ENCODE measurements at regions not wholly inside any gene's neighbourhood (a gene's known extent, or its start where the extent isn't known, plus 50 kb on each side); places are given as distances from the start of the nearest gene placed in this dataset.

DNA sequence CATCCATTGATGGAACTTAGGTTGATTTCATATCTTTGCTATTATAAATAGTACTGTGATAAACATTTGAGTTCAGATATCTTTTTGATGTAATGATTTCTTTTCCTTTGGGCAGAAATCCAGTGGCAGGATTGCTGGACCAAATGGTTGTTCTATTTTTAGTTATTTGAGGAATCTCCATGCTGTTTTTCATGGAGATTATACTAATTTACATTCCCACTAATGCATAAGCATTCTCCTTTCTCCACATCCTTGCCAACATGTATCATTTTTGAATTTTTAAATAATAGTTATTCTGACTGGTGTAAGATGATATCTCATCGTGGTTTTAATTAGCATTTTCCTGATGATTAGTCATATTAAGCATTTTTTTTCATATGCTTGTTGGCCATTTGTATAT is 144.0 kb upstream of the SUCLG2 start:
- ATAC-seq (ENCODE audit: low FRiP score) = no peak
- no peaks in the 10 kb centered on the region for H3K36me3 ChIP-seq (ENCODE audit: control insufficient read depth in 1 of 2, insufficient read depth in 2 of 2, low read length in 1 of 2)
- WGBS, 2 donors = 30 to 40% methylated on average over 1 of the region's 1 CpG

DNA sequence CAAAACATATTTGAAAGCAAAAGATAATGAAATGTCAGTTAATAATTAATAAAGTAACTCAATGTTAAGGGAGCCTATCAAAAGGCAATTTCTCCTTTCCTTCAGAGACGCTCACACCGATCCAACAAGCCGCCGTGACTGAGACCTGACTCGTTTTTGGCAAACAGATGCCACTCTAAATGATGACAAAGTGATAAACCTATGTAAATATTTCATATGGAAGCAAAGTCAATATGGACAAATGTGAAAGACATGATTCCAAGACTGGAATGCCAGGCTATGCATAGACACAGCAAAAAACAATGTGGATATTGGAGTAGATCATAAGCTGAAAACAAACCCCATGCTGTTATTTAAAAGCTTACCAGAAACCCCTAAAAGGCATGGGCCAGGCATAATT is 137.2 kb upstream of the SUCLG2 start:
- Histone ChIP-seq H3K27ac (ENCODE audit: low read depth in 1 of 2, low read length in 2 of 2) (no peak overlapping the region), H3K36me3 (ENCODE audit: control insufficient read depth in 1 of 2, insufficient read depth in 2 of 2, low read length in 1 of 2) (no peaks in the 10 kb centered on the region), H3K9me3 (ENCODE audit: control insufficient read depth, low read length) (peaks cover 1% of the 10 kb centered on the region), H3K27me3 (ENCODE audit: control insufficient read depth in 1 of 2, insufficient read depth in 2 of 2, low read length in 1 of 2) (no peaks in the 10 kb centered on the region), H3K4me1 (ENCODE audit: control insufficient read depth in 1 of 2, insufficient read depth in 2 of 2, low read length in 2 of 2) (no peaks in the 10 kb centered on the region), H3K4me3 (ENCODE audit: low read length in 2 of 2) (no peak overlapping the region)
- WGBS, 2 donors = 79 to 82% methylated on average over 5 of the region's 5 CpGs
- ATAC-seq (ENCODE audit: low FRiP score) = no peak
- intact Hi-C loops (cut with DNase I) = no loop called here
- DNase-seq = no peak

More for the DNA sequence above, 144.0 kb upstream of the SUCLG2 start:
- H3K27me3 ChIP-seq (ENCODE audit: control insufficient read depth in 1 of 2, insufficient read depth in 2 of 2, low read length in 1 of 2) = no peaks in the 10 kb centered on the region
- no peak overlapping the region for H3K4me3 ChIP-seq (ENCODE audit: low read length in 2 of 2)
- no peak for DNase-seq
- peaks cover 1% of the 10 kb centered on the region for H3K9me3 ChIP-seq (ENCODE audit: control insufficient read depth, low read length)
- no peak overlapping the region for H3K27ac ChIP-seq (ENCODE audit: low read depth in 1 of 2, low read length in 2 of 2)
- H3K4me1 ChIP-seq (ENCODE audit: control insufficient read depth in 1 of 2, insufficient read depth in 2 of 2, low read length in 2 of 2) = no peaks in the 10 kb centered on the region
- intact Hi-C loops (cut with DNase I) = no loop called here

GRCh38 chr3:67790043-67790442 is 135.6 kb upstream of the SUCLG2 start:
- H3K27ac ChIP-seq (ENCODE audit: low read depth in 1 of 2, low read length in 2 of 2) = no peak overlapping the region
- no peaks in the 10 kb centered on the region for H3K36me3 ChIP-seq (ENCODE audit: control insufficient read depth in 1 of 2, insufficient read depth in 2 of 2, low read length in 1 of 2)
- peaks cover 1% of the 10 kb centered on the region for H3K9me3 ChIP-seq (ENCODE audit: control insufficient read depth, low read length)
- no peaks in the 10 kb centered on the region for H3K4me1 ChIP-seq (ENCODE audit: control insufficient read depth in 1 of 2, insufficient read depth in 2 of 2, low read length in 2 of 2)
- no peak for DNase-seq
- intact Hi-C loops (cut with DNase I) = no loop called here
- WGBS, 2 donors = 50 to 53% methylated on average over 2 of the region's 2 CpGs
- H3K27me3 ChIP-seq (ENCODE audit: control insufficient read depth in 1 of 2, insufficient read depth in 2 of 2, low read length in 1 of 2) = no peaks in the 10 kb centered on the region
- no peak overlapping the region for H3K4me3 ChIP-seq (ENCODE audit: low read length in 2 of 2)
- ATAC-seq (ENCODE audit: low FRiP score) = no peak

DNA sequence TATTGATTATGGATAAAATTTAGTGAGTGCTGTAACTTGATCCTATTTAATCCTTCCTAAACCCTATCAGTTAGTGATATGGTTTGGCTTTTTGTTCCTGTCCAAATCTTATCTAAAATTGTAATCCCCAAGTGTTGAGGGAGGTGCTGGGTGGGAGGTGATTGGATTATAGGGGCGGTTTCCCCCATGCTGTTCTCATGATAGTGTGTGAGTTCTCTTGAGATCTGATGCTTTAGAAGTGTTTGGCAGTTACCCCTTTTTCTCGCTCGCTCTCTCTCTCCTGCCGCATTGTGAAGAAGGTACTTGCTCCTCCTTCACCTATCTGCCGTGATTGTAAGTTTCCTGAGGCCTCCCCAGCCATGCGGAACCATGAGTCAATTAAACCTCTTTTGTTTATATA is 134.0 kb upstream of the SUCLG2 start:
- Histone ChIP-seq H3K4me3 (ENCODE audit: low read length in 2 of 2) (no peak overlapping the region), H3K27ac (ENCODE audit: low read depth in 1 of 2, low read length in 2 of 2) (no peak overlapping the region), H3K27me3 (ENCODE audit: control insufficient read depth in 1 of 2, insufficient read depth in 2 of 2, low read length in 1 of 2) (no peaks in the 10 kb centered on the region), H3K9me3 (ENCODE audit: control insufficient read depth, low read length) (peaks cover 1% of the 10 kb centered on the region), H3K4me1 (ENCODE audit: control insufficient read depth in 1 of 2, insufficient read depth in 2 of 2, low read length in 2 of 2) (no peaks in the 10 kb centered on the region), H3K36me3 (ENCODE audit: control insufficient read depth in 1 of 2, insufficient read depth in 2 of 2, low read length in 1 of 2) (no peaks in the 10 kb centered on the region)
- ATAC-seq (ENCODE audit: low FRiP score) = no peak
- 93% methylated on average over 6 of the region's 6 CpGs for WGBS, 2 donors
- intact Hi-C loops (cut with DNase I) = no loop called here
- no peak for DNase-seq

GRCh38 chr3:67783281-67784250 is 129.2 kb upstream of the SUCLG2 start:
- H3K27me3 ChIP-seq (ENCODE audit: control insufficient read depth in 1 of 2, insufficient read depth in 2 of 2, low read length in 1 of 2) = no peaks in the 10 kb centered on the region
- no peak overlapping the region for H3K27ac ChIP-seq (ENCODE audit: low read depth in 1 of 2, low read length in 2 of 2)
- H3K36me3 ChIP-seq (ENCODE audit: control insufficient read depth in 1 of 2, insufficient read depth in 2 of 2, low read length in 1 of 2) = no peaks in the 10 kb centered on the region
- DNase-seq (no peak), ATAC-seq (ENCODE audit: low FRiP score) (no peak)
- no peak overlapping the region for H3K4me3 ChIP-seq (ENCODE audit: low read length in 2 of 2)
- H3K4me1 ChIP-seq (ENCODE audit: control insufficient read depth in 1 of 2, insufficient read depth in 2 of 2, low read length in 2 of 2) = no peaks in the 10 kb centered on the region
- H3K9me3 ChIP-seq (ENCODE audit: control insufficient read depth, low read length) = no peaks in the 10 kb centered on the region
- intact Hi-C loops (cut with DNase I) = no loop called here
- 53% methylated on average over 3 of the region's 3 CpGs for WGBS, 2 donors

GRCh38 chr3:67781871-67782270 is 127.5 kb upstream of the SUCLG2 start:
- ATAC-seq (ENCODE audit: low FRiP score) (no peak), DNase-seq (no peak)
- H3K4me3 ChIP-seq (ENCODE audit: low read length in 2 of 2) = no peak overlapping the region
- no peaks in the 10 kb centered on the region for H3K4me1 ChIP-seq (ENCODE audit: control insufficient read depth in 1 of 2, insufficient read depth in 2 of 2, low read length in 2 of 2)
- no peaks in the 10 kb centered on the region for H3K36me3 ChIP-seq (ENCODE audit: control insufficient read depth in 1 of 2, insufficient read depth in 2 of 2, low read length in 1 of 2)
- no peaks in the 10 kb centered on the region for H3K9me3 ChIP-seq (ENCODE audit: control insufficient read depth, low read length)
- H3K27me3 ChIP-seq (ENCODE audit: control insufficient read depth in 1 of 2, insufficient read depth in 2 of 2, low read length in 1 of 2) = no peaks in the 10 kb centered on the region
- H3K27ac ChIP-seq (ENCODE audit: low read depth in 1 of 2, low read length in 2 of 2) = no peak overlapping the region
- WGBS, 2 donors = 80 to 96% methylated on average over 7 of the region's 7 CpGs
- intact Hi-C loops (cut with DNase I) = no loop called here

GRCh38 chr3:67781218-67781617 is 126.8 kb upstream of the SUCLG2 start:
- H3K36me3 ChIP-seq (ENCODE audit: control insufficient read depth in 1 of 2, insufficient read depth in 2 of 2, low read length in 1 of 2) = no peaks in the 10 kb centered on the region
- 93 to 95% methylated on average over 11 of the region's 11 CpGs for WGBS, 2 donors
- no peak for ATAC-seq (ENCODE audit: low FRiP score)
- H3K4me1 ChIP-seq (ENCODE audit: control insufficient read depth in 1 of 2, insufficient read depth in 2 of 2, low read length in 2 of 2) = no peaks in the 10 kb centered on the region
- no peak for DNase-seq
- no peak overlapping the region for H3K4me3 ChIP-seq (ENCODE audit: low read length in 2 of 2)
- no peak overlapping the region for H3K27ac ChIP-seq (ENCODE audit: low read depth in 1 of 2, low read length in 2 of 2)
- H3K27me3 ChIP-seq (ENCODE audit: control insufficient read depth in 1 of 2, insufficient read depth in 2 of 2, low read length in 1 of 2) = no peaks in the 10 kb centered on the region
- intact Hi-C loops (cut with DNase I) = no loop called here
- H3K9me3 ChIP-seq (ENCODE audit: control insufficient read depth, low read length) = no peaks in the 10 kb centered on the region

DNA sequence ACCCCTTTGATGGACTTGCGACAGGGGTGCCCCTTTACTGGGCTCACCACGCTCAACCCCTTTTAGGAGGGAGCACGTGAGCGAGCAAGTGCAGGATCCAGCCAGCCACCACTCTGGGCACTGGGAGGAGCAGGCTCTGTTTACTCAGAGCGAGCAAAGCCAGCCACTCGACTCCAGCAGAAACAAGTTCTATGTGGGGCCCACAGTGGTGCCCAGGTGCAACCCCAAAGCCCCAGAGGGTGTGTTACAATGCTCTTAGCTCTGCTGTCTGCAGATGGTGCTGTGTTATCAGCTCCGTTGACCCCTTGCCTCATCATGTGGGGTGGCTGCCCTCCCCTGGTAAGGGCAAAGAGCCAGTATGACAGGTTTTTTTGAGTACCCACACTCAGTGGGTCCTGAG is 120.3 kb upstream of the SUCLG2 start:
- WGBS, 2 donors = 81 to 83% methylated on average over 7 of the region's 7 CpGs

DNA sequence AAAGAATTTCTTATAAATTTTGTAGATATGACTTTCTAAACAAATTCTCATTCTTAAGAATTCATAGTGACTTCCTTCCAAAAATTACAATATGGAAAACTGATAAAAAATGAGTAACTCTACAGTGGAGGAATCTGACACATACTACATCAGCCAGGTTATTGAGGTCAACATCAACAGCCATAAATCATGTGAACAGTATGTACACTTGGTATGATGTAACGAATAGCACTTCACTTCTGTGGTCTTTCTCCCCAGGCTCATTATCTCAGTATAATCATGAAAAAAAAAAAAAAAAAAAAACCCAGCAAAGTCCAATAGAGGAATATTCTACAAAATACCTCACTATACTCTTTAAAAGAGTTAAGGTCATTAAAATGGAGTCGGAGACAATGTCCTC is 111.2 kb upstream of the SUCLG2 start:
- Histone ChIP-seq H3K4me1 (ENCODE audit: control insufficient read depth in 1 of 2, insufficient read depth in 2 of 2, low read length in 2 of 2) (no peaks in the 10 kb centered on the region), H3K4me3 (ENCODE audit: low read length in 2 of 2) (no peak overlapping the region), H3K27ac (ENCODE audit: low read depth in 1 of 2, low read length in 2 of 2) (no peak overlapping the region), H3K27me3 (ENCODE audit: control insufficient read depth in 1 of 2, insufficient read depth in 2 of 2, low read length in 1 of 2) (no peaks in the 10 kb centered on the region), H3K9me3 (ENCODE audit: control insufficient read depth, low read length) (no peaks in the 10 kb centered on the region), H3K36me3 (ENCODE audit: control insufficient read depth in 1 of 2, insufficient read depth in 2 of 2, low read length in 1 of 2) (no peaks in the 10 kb centered on the region)
- ATAC-seq (ENCODE audit: low FRiP score) = no peak
- 32 to 53% methylated on average over 2 of the region's 2 CpGs for WGBS, 2 donors
- DNase-seq = no peak
- intact Hi-C loops (cut with DNase I) = no loop called here

More for the DNA sequence above, 120.3 kb upstream of the SUCLG2 start:
- DNase-seq (no peak), ATAC-seq (ENCODE audit: low FRiP score) (no peak)
- H3K27me3 ChIP-seq (ENCODE audit: control insufficient read depth in 1 of 2, insufficient read depth in 2 of 2, low read length in 1 of 2) = no peaks in the 10 kb centered on the region
- H3K4me1 ChIP-seq (ENCODE audit: control insufficient read depth in 1 of 2, insufficient read depth in 2 of 2, low read length in 2 of 2) = no peaks in the 10 kb centered on the region
- H3K36me3 ChIP-seq (ENCODE audit: control insufficient read depth in 1 of 2, insufficient read depth in 2 of 2, low read length in 1 of 2) = no peaks in the 10 kb centered on the region
- intact Hi-C loops (cut with DNase I) = no loop called here
- no peaks in the 10 kb centered on the region for H3K9me3 ChIP-seq (ENCODE audit: control insufficient read depth, low read length)
- H3K27ac ChIP-seq (ENCODE audit: low read depth in 1 of 2, low read length in 2 of 2) = no peak overlapping the region
- H3K4me3 ChIP-seq (ENCODE audit: low read length in 2 of 2) = no peak overlapping the region

All from aorta (tissue), 5 donors.